ENCODE measurements at regions not wholly inside any gene's neighbourhood (a gene's known extent, or its start where the extent isn't known, plus 50 kb on each side); places are given as distances from the start of the nearest gene placed in this dataset.

DNA sequence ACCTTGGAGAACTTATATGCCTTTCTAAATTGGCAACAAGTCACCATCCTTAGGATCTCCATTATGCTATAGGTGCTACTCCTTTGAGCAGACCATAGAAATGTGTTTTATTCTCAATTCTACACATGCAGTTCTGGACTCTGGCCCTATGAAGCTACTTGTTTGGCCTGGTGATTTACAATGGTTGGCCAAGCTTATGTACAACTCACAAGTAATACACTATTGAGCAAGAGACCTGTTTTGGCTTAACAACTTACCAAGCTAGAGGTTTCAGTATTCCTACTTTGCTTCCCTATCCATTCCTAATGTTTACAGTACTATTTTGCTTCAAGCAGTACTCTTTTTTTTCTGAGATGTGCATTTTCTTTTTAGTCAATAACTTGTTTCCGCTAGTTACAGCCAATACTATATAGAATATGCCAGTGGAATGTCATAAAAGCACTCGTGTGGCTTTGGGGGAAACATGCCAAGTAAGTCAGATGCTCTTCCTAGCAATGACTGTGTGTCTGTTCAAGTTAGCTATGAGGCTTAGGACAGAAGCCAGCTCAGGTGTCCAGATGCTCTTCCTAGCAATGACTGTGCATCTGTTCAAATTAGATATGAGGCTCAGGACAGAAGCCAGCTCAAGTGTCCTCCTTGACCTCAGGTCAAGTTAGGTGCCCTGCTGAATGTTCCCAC is 174.9 kb upstream of the SEMA6D start:
- no peak for DNase-seq (ENCODE audit: low spot score)
- Histone ChIP-seq H3K36me3 (ENCODE audit: insufficient read depth, low read length) (no peaks in the 10 kb centered on the region), H3K27ac (ENCODE audit: low read depth, low read length, poor library complexity, severe bottlenecking) (no peak overlapping the region), H2AFZ (ENCODE audit: low read length) (no peak overlapping the region), H3K9me3 (ENCODE audit: low read length) (no peaks in the 10 kb centered on the region), H3K79me2 (ENCODE audit: insufficient read depth, low read depth, low read length) (no peaks in the 10 kb centered on the region), H3K4me2 (ENCODE audit: low read length) (no peak overlapping the region), H4K20me1 (ENCODE audit: insufficient read depth, low read length) (no peaks in the 10 kb centered on the region), H3K9me2 (ENCODE audit: insufficient read depth, low read length) (no peaks in the 10 kb centered on the region), H3K4me3 (ENCODE audit: low read depth, low read length, poor library complexity, severe bottlenecking) (no peak overlapping the region), H3K4me1 (ENCODE audit: insufficient read depth, low read length, poor library complexity, severe bottlenecking) (no peaks in the 10 kb centered on the region)
- POLR2A ChIA-PET, result no interaction called here
- no peak for TF ChIP-seq EZH2phosphoT487 (IDR thresholded peaks at IDR 0.05; ENCODE audit: borderline replicate concordance, low read depth, low read length)
- TF ChIP-seq, protein P1, sequence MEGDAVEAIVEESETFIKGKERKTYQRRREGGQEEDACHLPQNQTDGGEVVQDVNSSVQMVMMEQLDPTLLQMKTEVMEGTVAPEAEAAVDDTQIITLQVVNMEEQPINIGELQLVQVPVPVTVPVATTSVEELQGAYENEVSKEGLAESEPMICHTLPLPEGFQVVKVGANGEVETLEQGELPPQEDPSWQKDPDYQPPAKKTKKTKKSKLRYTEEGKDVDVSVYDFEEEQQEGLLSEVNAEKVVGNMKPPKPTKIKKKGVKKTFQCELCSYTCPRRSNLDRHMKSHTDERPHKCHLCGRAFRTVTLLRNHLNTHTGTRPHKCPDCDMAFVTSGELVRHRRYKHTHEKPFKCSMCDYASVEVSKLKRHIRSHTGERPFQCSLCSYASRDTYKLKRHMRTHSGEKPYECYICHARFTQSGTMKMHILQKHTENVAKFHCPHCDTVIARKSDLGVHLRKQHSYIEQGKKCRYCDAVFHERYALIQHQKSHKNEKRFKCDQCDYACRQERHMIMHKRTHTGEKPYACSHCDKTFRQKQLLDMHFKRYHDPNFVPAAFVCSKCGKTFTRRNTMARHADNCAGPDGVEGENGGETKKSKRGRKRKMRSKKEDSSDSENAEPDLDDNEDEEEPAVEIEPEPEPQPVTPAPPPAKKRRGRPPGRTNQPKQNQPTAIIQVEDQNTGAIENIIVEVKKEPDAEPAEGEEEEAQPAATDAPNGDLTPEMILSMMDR (conservative IDR thresholded peaks at IDR 0.05; ENCODE audit: low read length), result no peak
- CTCF ChIA-PET (ENCODE audit: unreplicated experiment), result no interaction called here
- no TSS peak for BruUV-seq (replicated peaks)
- intact Hi-C loops (cut with micrococcal nuclease; ENCODE audit: unreplicated experiment), result no loop called here

DNA sequence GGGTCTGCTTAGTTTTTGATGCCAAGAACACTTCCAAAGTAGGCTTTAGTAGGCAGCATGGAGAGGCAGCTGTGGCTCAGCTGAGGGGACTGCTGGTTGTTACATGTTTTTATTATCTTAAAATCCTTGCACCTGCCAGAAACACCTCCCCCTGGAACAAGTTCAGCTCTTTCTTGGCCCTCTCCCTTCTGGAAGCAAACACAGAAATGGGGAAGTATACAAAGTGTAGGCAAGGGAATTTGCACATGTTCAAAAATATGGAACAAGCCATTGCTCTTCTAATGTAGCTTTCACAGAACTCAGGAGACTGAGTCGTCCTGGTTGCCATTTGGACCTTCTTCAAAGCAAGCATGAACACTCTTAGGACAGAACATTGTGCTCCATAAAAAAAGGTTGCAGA is 169.1 kb upstream of the SEMA6D start:
- H4K20me1 ChIP-seq (ENCODE audit: insufficient read depth, low read length), result no peaks in the 10 kb centered on the region
- no peak overlapping the region for H2AFZ ChIP-seq (ENCODE audit: low read length)
- no peak overlapping the region for H3K4me2 ChIP-seq (ENCODE audit: low read length)
- no peak for DNase-seq (ENCODE audit: low spot score)
- H3K79me2 ChIP-seq (ENCODE audit: insufficient read depth, low read depth, low read length), result no peaks in the 10 kb centered on the region
- H3K4me1 ChIP-seq (ENCODE audit: insufficient read depth, low read length, poor library complexity, severe bottlenecking), result no peaks in the 10 kb centered on the region
- no peaks in the 10 kb centered on the region for H3K9me3 ChIP-seq (ENCODE audit: low read length)
- H3K27ac ChIP-seq (ENCODE audit: low read depth, low read length, poor library complexity, severe bottlenecking), result no peak overlapping the region
- H3K36me3 ChIP-seq (ENCODE audit: insufficient read depth, low read length), result no peaks in the 10 kb centered on the region
- ChIA-PET POLR2A (interaction anchor here (1.1 to 1.2 kb wide), 2 partner anchors 9 to 22 kb away, joined by 3 read pairs; no protein-coding TSS in a partner anchor), CTCF (ENCODE audit: unreplicated experiment) (no interaction called here)
- BruUV-seq (replicated peaks), result no TSS peak
- H3K4me3 ChIP-seq (ENCODE audit: low read depth, low read length, poor library complexity, severe bottlenecking), result no peak overlapping the region
- no peak for TF ChIP-seq EZH2phosphoT487 (IDR thresholded peaks at IDR 0.05; ENCODE audit: borderline replicate concordance, low read depth, low read length)
- TF ChIP-seq, protein P1 (conservative IDR thresholded peaks at IDR 0.05; ENCODE audit: low read length), result no peak
- intact Hi-C loops (cut with micrococcal nuclease; ENCODE audit: unreplicated experiment), result no loop called here
- H3K9me2 ChIP-seq (ENCODE audit: insufficient read depth, low read length), result no peaks in the 10 kb centered on the region

DNA sequence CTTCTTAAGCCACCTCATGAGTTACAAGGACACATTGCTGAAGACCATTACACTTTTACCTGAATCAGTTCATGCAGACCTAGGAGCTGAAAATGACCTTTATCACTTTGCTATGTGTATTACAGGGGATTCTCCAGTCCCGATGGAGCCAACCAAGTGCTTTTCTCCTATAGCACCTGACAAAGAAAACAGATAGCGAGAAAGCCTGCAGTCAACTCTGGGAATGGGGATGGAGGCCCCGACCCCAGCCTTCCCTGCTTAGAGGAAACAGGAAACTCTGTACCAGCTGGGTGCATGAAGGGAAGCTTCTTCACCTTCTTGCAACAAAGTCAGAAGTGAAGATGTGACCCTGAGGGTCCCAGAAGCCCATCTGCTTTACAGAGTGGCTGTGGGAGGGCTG is 168.3 kb upstream of the SEMA6D start:
- no peaks in the 10 kb centered on the region for H3K9me2 ChIP-seq (ENCODE audit: insufficient read depth, low read length)

More for the DNA sequence above, 168.3 kb upstream of the SEMA6D start:
- Histone ChIP-seq H3K79me2 (ENCODE audit: insufficient read depth, low read depth, low read length) (no peaks in the 10 kb centered on the region), H4K20me1 (ENCODE audit: insufficient read depth, low read length) (no peaks in the 10 kb centered on the region), H3K27ac (ENCODE audit: low read depth, low read length, poor library complexity, severe bottlenecking) (no peak overlapping the region), H3K4me1 (ENCODE audit: insufficient read depth, low read length, poor library complexity, severe bottlenecking) (no peaks in the 10 kb centered on the region), H2AFZ (ENCODE audit: low read length) (no peak overlapping the region), H3K4me2 (ENCODE audit: low read length) (no peak overlapping the region), H3K9me3 (ENCODE audit: low read length) (no peaks in the 10 kb centered on the region), H3K36me3 (ENCODE audit: insufficient read depth, low read length) (no peaks in the 10 kb centered on the region), H3K4me3 (ENCODE audit: low read depth, low read length, poor library complexity, severe bottlenecking) (no peak overlapping the region)
- POLR2A ChIA-PET, result no interaction called here
- BruUV-seq (replicated peaks), result no TSS peak
- no peak for DNase-seq (ENCODE audit: low spot score)
- CTCF ChIA-PET (ENCODE audit: unreplicated experiment), result no interaction called here
- intact Hi-C loops (cut with micrococcal nuclease; ENCODE audit: unreplicated experiment), result no loop called here
- TF ChIP-seq, protein P1 (conservative IDR thresholded peaks at IDR 0.05; ENCODE audit: low read length), result no peak
- TF ChIP-seq EZH2phosphoT487 (IDR thresholded peaks at IDR 0.05; ENCODE audit: borderline replicate concordance, low read depth, low read length), result no peak

Data from OCI-LY7 (cell line).